ENCODE measurements at regions not wholly inside any gene's neighbourhood (a gene's known extent, or its start where the extent isn't known, plus 50 kb on each side); places are given as distances from the start of the nearest gene placed in this dataset.

GRCh38 chr12:18207266-18207665, 54.1 kb upstream of the PIK3C2G start:
- no peak for DNase-seq (ENCODE audit: low read depth)

GRCh38 chr12:18206198-18206597, 55.1 kb upstream of the PIK3C2G start:
- no peak for DNase-seq (ENCODE audit: low read depth)

DNA sequence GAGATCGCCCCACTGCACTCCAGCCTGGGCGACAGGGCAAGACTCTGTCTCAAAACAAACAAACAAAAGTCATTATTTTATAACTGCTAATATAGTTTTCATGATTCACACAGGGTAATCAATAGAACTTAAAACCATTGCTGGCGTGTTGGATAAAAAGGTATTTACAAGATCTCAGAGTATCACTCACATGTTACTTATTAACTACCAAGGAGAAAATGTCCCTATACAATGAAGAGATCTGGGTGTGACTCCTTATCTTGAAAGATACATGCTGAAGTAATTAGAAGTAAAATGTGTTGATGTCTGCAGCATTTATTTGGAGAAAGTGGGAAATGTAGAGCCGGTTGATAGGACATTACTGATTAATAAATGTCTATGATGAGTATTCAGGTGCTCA, 57.3 kb upstream of the PIK3C2G start:
- no peak for DNase-seq (ENCODE audit: low read depth)

- no peak for DNase-seq (ENCODE audit: low read depth)
Measured at GRCh38 chr12:18192119-18192518, 69.2 kb upstream of the PIK3C2G start.

- DNase-seq (ENCODE audit: low read depth), result no peak
Measured at GRCh38 chr12:18183141-18183540, 78.2 kb upstream of the PIK3C2G start.

- no peak for DNase-seq (ENCODE audit: low read depth)
Measured at GRCh38 chr12:18171571-18171970, 81.6 kb upstream of the RERGL start.

DNA sequence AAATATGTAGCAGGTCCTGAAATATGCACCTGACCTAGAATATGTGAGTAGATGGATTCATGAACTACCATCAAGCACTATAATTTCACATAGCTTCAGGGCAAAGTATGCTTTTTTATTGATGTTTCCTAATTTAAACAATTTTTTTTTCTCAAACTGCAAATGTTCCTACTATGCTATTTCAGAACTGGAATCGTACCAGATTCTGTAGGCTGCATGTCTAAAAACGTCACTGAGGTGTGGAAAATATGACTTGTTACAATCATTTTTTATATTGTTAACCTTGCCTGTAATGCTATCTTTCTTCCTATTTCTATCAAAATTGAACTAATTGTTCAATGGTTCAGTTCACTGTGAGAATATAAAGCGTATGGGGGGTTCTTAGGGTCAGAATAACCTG, 78.0 kb upstream of the RERGL start:
- no peak for DNase-seq (ENCODE audit: low read depth)

DNA sequence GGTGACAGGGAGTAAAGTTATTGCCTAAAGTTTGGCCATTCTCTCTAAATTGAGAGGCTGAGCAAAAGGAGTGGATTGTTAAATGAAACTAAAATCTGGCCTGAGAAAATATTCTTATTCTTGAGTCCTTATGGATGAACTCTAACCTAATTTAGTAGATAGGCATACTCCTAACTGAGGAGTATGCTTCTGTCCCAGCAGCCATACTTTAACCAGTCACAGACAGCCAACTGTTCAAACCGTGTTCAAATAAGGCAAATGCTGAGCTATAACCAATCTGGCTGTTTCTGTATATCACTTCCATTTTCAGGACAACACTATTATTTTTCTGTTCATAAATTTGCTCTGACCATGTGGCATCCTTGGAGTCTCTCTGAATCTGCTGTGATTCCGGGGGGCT, 75.9 kb upstream of the RERGL start:
- DNase-seq (ENCODE audit: low read depth), result no peak

DNA sequence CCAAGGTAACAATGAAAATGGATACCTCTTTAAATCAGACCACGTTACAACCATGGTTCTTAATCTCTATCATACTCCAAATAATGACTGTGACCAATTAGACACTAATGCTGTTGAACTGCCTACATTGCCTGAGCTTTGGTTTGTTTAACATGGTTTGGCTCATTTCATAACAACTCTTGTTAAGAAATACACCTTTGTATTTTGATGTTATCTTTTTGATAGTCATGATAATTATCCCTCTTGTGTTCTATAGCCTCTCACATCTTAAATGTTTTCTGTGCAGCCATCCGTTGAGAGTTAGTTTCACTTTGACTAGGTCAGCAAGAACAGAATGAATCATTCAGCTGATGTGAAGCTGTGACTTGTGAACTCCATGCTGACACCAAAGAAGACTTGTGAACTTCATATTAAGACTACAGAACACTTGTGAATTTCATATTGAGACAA, 75.5 kb upstream of the RERGL start:
- no peak for DNase-seq (ENCODE audit: low read depth)

DNA sequence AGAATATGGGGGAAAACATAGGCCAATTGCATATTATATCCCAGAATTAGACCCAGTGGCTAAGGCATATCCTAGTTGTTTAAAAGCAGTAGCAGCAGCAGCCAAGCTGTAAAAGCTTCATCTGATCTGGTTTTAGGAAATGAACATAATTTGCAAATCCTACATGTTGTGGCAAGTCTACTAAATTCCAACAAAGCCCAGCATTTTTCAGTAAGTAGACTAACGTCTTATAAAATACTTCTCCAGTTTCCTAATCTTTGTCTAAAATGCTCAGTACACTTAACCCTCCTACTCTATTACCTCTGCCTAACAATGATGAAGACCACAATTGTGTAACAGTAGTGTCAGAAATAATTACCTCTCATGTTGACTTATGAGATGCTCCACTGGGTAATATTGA, 70.9 kb upstream of the RERGL start:
- no peak for DNase-seq (ENCODE audit: low read depth)

DNA sequence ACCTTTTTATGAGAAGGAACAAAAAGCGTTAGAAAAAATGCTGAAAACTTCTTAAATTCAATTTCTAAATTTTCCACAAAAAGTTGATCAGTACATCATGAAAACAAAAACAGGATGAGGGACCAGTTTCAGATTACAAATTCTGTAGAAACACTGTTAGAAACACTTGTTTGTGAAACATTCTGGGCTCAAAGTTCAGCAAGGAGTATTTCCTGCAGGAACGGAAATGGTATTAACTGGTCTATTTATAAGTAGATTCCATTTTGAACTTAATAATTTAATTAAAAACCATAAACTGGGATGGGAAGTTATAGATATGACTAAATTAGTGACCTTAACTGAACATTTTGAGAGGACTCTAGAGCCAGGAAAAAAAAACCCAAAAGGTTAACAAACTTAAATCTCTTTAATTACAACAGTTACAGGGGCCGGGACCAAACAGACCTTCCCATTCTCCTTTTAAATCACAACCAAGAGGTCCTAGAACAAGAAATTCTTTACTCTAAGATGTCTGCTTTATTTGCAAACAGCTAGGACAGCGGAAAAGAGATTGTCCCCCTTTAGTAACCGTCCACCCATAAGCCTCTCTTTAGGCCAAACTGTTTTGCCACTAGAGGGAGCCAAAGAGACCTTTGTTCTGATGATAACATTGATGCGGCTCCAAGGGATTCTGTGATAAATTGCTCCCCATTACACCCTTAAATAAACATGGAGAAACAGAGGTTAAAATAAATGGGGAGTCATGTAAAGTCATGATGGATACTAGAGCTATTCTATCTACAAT, 69.0 kb upstream of the RERGL start:
- no peak for DNase-seq (ENCODE audit: low read depth)

DNA sequence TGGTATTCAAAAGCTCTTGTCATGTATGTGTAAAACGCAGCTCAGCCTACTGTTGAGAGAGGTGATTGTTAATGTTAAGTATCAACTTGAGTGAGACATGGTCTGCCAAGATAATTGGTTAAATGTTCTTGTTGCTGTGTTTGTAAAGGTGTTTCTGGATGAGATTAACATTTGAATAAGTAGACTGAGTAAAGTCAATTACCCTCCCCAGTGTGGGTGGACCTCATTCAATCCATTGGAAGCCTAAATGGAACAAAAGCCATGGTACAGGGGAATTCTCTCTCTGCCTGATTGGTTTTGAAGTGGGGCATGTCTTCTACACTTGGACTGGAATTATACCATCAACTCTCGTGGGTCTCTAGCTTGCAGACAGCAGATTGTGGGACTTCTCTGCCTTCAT, 63.8 kb upstream of the RERGL start:
- DNase-seq (ENCODE audit: low read depth), result no peak

DNA sequence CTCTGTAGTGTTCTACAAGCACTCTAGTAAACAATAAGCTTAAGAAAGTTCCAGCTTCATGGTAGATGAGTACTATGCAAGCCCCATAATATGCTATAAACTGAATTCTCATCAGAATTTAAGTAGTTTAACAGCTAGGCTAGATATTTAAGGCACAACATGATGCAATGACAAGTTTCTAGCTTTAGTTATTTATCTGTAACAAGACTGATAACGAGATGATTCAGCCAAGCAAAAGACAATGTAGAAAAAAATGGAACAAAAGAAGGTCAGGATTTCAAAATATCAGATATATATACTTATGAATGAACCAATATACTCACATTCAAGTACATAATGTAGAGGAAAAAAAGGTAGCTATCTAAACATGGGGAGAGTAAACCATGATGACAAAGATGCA, 61.0 kb upstream of the RERGL start:
- no peak for DNase-seq (ENCODE audit: low read depth)

- DNase-seq (ENCODE audit: low read depth), result no peak
Measured at GRCh38 chr12:18148961-18149360, 59.0 kb upstream of the RERGL start.

- DNase-seq (ENCODE audit: low read depth), result no peak
Measured at GRCh38 chr12:18146363-18146762, 56.4 kb upstream of the RERGL start.

- no peak for DNase-seq (ENCODE audit: low read depth)
Measured at GRCh38 chr12:18145924-18146323, 55.9 kb upstream of the RERGL start.

GRCh38 chr12:18141048-18141982, 51.3 kb upstream of the RERGL start:
- DNase-seq (ENCODE audit: low read depth), result no peak

GRCh38 chr12:18139989-18140596, 50.1 kb upstream of the RERGL start:
- DNase-seq (ENCODE audit: low read depth), result peak; percentile 2
